ENCODE measurements at regions not wholly inside any gene's neighbourhood (a gene's known extent, or its start where the extent isn't known, plus 50 kb on each side); places are given as distances from the start of the nearest gene placed in this dataset.

DNA sequence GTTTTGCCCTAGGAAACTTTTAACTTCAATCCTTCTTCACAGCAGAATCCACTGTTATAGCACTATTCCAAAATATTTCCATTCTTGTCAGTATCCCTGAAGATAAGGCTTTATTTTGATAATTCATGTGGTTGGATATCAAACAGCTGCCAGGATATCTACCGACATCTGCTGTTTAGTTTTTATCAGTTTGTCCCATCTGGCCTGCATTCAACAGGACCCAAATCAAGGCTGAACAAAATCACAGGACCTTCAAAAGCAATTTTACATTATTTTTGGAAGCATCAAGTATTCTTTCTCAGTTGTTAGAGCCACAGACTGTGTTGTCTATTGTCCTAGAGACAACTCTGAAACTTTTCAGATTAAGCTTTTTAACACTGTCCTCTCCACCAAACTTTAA, 429.0 kb upstream of the PIK3C3 start:
- TF ChIP-seq HDAC2 (IDR thresholded peaks at IDR 0.05) (no peak), ZSCAN29 (IDR thresholded peaks at IDR 0.05) (no peak), CREM (IDR thresholded peaks at IDR 0.05; ENCODE audit: low read depth) (no peak), NFIC (IDR thresholded peaks at IDR 0.05; ENCODE audit: low read depth, low read length) (no peak), BCL3 (IDR thresholded peaks at IDR 0.05; ENCODE audit: borderline replicate concordance, insufficient read depth, low read depth, low read length, poor library complexity, severe bottlenecking) (no peak), ESRRA (IDR thresholded peaks at IDR 0.05; ENCODE audit: low read length) (no peak), FOXM1 (IDR thresholded peaks at IDR 0.05; ENCODE audit: low read depth, low read length) (no peak), JUNB (IDR thresholded peaks at IDR 0.05) (no peak)
- TF ChIP-seq, protein P1, sequence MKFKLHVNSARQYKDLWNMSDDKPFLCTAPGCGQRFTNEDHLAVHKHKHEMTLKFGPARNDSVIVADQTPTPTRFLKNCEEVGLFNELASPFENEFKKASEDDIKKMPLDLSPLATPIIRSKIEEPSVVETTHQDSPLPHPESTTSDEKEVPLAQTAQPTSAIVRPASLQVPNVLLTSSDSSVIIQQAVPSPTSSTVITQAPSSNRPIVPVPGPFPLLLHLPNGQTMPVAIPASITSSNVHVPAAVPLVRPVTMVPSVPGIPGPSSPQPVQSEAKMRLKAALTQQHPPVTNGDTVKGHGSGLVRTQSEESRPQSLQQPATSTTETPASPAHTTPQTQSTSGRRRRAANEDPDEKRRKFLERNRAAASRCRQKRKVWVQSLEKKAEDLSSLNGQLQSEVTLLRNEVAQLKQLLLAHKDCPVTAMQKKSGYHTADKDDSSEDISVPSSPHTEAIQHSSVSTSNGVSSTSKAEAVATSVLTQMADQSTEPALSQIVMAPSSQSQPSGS (IDR thresholded peaks at IDR 0.05; ENCODE audit: low read length) = no peak
- TF ChIP-seq, protein P2, sequence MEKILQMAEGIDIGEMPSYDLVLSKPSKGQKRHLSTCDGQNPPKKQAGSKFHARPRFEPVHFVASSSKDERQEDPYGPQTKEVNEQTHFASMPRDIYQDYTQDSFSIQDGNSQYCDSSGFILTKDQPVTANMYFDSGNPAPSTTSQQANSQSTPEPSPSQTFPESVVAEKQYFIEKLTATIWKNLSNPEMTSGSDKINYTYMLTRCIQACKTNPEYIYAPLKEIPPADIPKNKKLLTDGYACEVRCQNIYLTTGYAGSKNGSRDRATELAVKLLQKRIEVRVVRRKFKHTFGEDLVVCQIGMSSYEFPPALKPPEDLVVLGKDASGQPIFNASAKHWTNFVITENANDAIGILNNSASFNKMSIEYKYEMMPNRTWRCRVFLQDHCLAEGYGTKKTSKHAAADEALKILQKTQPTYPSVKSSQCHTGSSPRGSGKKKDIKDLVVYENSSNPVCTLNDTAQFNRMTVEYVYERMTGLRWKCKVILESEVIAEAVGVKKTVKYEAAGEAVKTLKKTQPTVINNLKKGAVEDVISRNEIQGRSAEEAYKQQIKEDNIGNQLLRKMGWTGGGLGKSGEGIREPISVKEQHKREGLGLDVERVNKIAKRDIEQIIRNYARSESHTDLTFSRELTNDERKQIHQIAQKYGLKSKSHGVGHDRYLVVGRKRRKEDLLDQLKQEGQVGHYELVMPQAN (conservative IDR thresholded peaks at IDR 0.05) = no peak
- TF ChIP-seq, protein P3, sequence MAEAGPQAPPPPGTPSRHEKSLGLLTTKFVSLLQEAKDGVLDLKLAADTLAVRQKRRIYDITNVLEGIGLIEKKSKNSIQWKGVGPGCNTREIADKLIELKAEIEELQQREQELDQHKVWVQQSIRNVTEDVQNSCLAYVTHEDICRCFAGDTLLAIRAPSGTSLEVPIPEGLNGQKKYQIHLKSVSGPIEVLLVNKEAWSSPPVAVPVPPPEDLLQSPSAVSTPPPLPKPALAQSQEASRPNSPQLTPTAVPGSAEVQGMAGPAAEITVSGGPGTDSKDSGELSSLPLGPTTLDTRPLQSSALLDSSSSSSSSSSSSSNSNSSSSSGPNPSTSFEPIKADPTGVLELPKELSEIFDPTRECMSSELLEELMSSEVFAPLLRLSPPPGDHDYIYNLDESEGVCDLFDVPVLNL (IDR thresholded peaks at IDR 0.05; ENCODE audit: low read depth, low read length) = no peak
- TF ChIP-seq, protein P4, sequence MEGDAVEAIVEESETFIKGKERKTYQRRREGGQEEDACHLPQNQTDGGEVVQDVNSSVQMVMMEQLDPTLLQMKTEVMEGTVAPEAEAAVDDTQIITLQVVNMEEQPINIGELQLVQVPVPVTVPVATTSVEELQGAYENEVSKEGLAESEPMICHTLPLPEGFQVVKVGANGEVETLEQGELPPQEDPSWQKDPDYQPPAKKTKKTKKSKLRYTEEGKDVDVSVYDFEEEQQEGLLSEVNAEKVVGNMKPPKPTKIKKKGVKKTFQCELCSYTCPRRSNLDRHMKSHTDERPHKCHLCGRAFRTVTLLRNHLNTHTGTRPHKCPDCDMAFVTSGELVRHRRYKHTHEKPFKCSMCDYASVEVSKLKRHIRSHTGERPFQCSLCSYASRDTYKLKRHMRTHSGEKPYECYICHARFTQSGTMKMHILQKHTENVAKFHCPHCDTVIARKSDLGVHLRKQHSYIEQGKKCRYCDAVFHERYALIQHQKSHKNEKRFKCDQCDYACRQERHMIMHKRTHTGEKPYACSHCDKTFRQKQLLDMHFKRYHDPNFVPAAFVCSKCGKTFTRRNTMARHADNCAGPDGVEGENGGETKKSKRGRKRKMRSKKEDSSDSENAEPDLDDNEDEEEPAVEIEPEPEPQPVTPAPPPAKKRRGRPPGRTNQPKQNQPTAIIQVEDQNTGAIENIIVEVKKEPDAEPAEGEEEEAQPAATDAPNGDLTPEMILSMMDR (IDR thresholded peaks at IDR 0.05 in 2 of 3, conservative IDR thresholded peaks at IDR 0.05 in 1 of 3; ENCODE audit: control insufficient read depth in 2 of 3, extremely low read depth in 1 of 3, insufficient read depth in 1 of 3, low read depth in 3 of 3, low read length in 3 of 3) = no peak

Measured in GM12878 (cell line).